ENCODE measurements at regions not wholly inside any gene's neighbourhood (a gene's known extent, or its start where the extent isn't known, plus 50 kb on each side); places are given as distances from the start of the nearest gene placed in this dataset. TPM values are rescaled to one million over a fixed set of nuclear protein-coding genes. Genes with fewer than 3 reads are reported as not detected.
A peak's percentile ranks its signal among the peaks of the same experiment; 100 is the strongest.

DNA sequence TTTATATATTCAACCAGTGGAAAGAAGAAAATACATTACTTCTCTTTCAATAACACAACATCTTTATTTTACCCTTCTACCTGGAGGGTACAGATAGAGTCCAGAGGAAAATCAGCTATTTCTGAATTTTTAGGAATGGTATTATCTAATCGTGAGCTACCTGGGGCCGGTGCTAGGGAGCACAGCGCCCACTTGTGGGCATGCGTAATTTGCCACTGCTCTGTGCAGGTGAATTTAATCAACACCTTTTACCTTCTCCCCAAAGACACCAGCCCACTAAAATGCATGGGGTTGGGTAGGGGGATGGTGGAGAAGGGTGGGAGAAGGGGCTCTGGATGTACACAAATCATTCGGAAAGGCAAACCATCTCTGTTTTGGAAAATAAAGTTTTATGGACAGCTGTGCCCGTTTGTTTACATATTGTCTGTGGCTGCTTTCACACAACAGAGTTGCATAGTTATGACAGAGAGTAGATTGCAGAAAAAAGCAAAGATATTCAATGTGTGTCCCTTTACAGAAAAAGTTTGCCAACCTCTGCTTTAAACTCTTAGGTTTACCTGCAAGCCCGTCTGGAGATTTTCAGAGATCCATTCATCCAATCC is 51.5 kb upstream of the DCC start:
- Histone ChIP-seq H2AFZ (ENCODE audit: low read length) (no peak overlapping the region), H3K4me3 (ENCODE audit: low read depth, low read length, poor library complexity, severe bottlenecking) (no peak overlapping the region), H3K36me3 (ENCODE audit: insufficient read depth, low read length) (no peaks in the 10 kb centered on the region), H3K9me2 (ENCODE audit: insufficient read depth, low read length) (no peaks in the 10 kb centered on the region), H3K4me2 (ENCODE audit: low read length) (no peak overlapping the region), H3K27ac (ENCODE audit: low read depth, low read length, poor library complexity, severe bottlenecking) (no peak overlapping the region), H3K4me1 (ENCODE audit: insufficient read depth, low read length, poor library complexity, severe bottlenecking) (no peaks in the 10 kb centered on the region), H3K9me3 (ENCODE audit: low read length) (no peaks in the 10 kb centered on the region), H4K20me1 (ENCODE audit: insufficient read depth, low read length) (no peaks in the 10 kb centered on the region), H3K79me2 (ENCODE audit: insufficient read depth, low read depth, low read length) (no peaks in the 10 kb centered on the region)
- peak; percentile 19 for DNase-seq (ENCODE audit: low spot score)
- no TSS peak for BruUV-seq (replicated peaks)
- ChIA-PET POLR2A (no interaction called here), CTCF (ENCODE audit: unreplicated experiment) (no interaction called here)
- TF ChIP-seq, protein P1, sequence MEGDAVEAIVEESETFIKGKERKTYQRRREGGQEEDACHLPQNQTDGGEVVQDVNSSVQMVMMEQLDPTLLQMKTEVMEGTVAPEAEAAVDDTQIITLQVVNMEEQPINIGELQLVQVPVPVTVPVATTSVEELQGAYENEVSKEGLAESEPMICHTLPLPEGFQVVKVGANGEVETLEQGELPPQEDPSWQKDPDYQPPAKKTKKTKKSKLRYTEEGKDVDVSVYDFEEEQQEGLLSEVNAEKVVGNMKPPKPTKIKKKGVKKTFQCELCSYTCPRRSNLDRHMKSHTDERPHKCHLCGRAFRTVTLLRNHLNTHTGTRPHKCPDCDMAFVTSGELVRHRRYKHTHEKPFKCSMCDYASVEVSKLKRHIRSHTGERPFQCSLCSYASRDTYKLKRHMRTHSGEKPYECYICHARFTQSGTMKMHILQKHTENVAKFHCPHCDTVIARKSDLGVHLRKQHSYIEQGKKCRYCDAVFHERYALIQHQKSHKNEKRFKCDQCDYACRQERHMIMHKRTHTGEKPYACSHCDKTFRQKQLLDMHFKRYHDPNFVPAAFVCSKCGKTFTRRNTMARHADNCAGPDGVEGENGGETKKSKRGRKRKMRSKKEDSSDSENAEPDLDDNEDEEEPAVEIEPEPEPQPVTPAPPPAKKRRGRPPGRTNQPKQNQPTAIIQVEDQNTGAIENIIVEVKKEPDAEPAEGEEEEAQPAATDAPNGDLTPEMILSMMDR (conservative IDR thresholded peaks at IDR 0.05; ENCODE audit: low read length): peak; percentile 77
- no peak for TF ChIP-seq EZH2phosphoT487 (IDR thresholded peaks at IDR 0.05; ENCODE audit: borderline replicate concordance, low read depth, low read length)
- intact Hi-C loops (cut with micrococcal nuclease; ENCODE audit: unreplicated experiment): loop anchor here (2.0 kb wide), 1 partner anchor 620 kb away; no protein-coding TSS in a partner anchor

DNA sequence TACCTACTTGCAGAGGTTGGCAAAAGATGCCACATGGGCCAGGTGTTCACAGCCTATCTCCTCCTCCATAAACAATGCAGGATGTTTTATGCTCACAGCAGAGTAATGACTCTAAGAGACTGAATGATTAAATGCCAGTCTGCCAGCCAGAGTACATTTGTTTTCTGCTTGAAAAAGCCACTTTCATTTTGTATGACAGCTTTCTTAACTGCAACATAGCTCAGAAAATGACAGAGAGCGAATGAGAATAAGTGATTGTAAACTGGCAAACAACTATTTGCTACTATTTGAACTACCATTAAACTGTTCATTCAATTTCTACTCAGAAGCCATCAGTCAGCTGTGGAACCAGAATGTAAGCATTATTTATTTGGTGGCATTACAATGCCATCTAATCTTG is 50.6 kb upstream of the DCC start:
- H3K36me3 ChIP-seq (ENCODE audit: insufficient read depth, low read length): no peaks in the 10 kb centered on the region
- TF ChIP-seq, protein P1 (conservative IDR thresholded peaks at IDR 0.05; ENCODE audit: low read length): no peak
- TF ChIP-seq EZH2phosphoT487 (IDR thresholded peaks at IDR 0.05; ENCODE audit: borderline replicate concordance, low read depth, low read length): no peak
- H3K79me2 ChIP-seq (ENCODE audit: insufficient read depth, low read depth, low read length): no peaks in the 10 kb centered on the region
- no peaks in the 10 kb centered on the region for H3K9me2 ChIP-seq (ENCODE audit: insufficient read depth, low read length)
- no TSS peak for BruUV-seq (replicated peaks)
- no peak overlapping the region for H3K4me3 ChIP-seq (ENCODE audit: low read depth, low read length, poor library complexity, severe bottlenecking)
- DNase-seq (ENCODE audit: low spot score): no peak
- H2AFZ ChIP-seq (ENCODE audit: low read length): no peak overlapping the region
- POLR2A ChIA-PET: no interaction called here
- no peak overlapping the region for H3K4me2 ChIP-seq (ENCODE audit: low read length)
- CTCF ChIA-PET (ENCODE audit: unreplicated experiment): no interaction called here
- H3K9me3 ChIP-seq (ENCODE audit: low read length): no peaks in the 10 kb centered on the region
- H3K27ac ChIP-seq (ENCODE audit: low read depth, low read length, poor library complexity, severe bottlenecking): no peak overlapping the region
- no peaks in the 10 kb centered on the region for H3K4me1 ChIP-seq (ENCODE audit: insufficient read depth, low read length, poor library complexity, severe bottlenecking)
- intact Hi-C loops (cut with micrococcal nuclease; ENCODE audit: unreplicated experiment): loop anchor here (2.0 kb wide), 1 partner anchor 621 kb away; no protein-coding TSS in a partner anchor
- no peaks in the 10 kb centered on the region for H4K20me1 ChIP-seq (ENCODE audit: insufficient read depth, low read length)

Small RNA genes lying in the stretch of these regions (small RNA-seq; reads per million reads assigned to genes)
- not detected for gene RNU1-46P

All from OCI-LY7 (cell line).